PC-9 (cell line): ENCODE measurements at regions not wholly inside any gene's neighbourhood (a gene's known extent, or its start where the extent isn't known, plus 50 kb on each side); places are given as distances from the start of the nearest gene placed in this dataset.

Experiments used
- BruUV-seq: library from RNA; stranded (reverse); fragments of 400-500 nt; replicated peaks from 2 replicates; lab custom pipeline; 2021; lab: Mats Ljungman, UMichigan
- CTCF ChIA-PET: fragments of 300-600 bp; sonication (Branson Sonifier 250); formaldehyde crosslinking; loops from one replicate; lab custom pipeline; 2022; ENCODE audit warnings: antibody characterized with exemption; lab: Charles Lee
- POLR2A ChIA-PET: fragments of 300-600 bp; sonication (Branson Sonifier 250); formaldehyde crosslinking; loops from one replicate; lab custom pipeline; 2022; ENCODE audit warnings: antibody characterized with exemption; ENCODE audit not compliant: unreplicated experiment; lab: Charles Lee
- DNase-seq, 2 experiments: peaks; one replicate each; pipeline versions ENCODE4 v3.0.0 to v3.0.0-alpha.2; 2015 to 2022; ENCODE audit warnings: mixed read lengths in 1 of 2
- H2AFZ ChIP-seq: fragments of 200-600 bp; sonication (generic); 2 replicates; pipeline ENCODE4 v1.8.1; 2017; ENCODE audit warnings: antibody characterized with exemption
- H3F3A ChIP-seq: fragments of 200-600 bp; sonication (generic); 2 replicates; pipeline ENCODE4 v1.8.1; 2017; ENCODE audit warnings: antibody characterized with exemption, mild to moderate bottlenecking, low read depth; ENCODE audit not compliant: insufficient read depth
- H3K27ac ChIP-seq: fragments of 200-600 bp; sonication (generic); 2 replicates; pipeline ENCODE4 v1.6.1; 2016; ENCODE audit warnings: mixed run types
- H3K27me3 ChIP-seq: fragments of 200-600 bp; sonication (generic); 2 replicates; pipeline ENCODE4 v1.6.1; 2016; ENCODE audit warnings: low read depth, mixed run types; ENCODE audit not compliant: insufficient read depth
- H3K36me3 ChIP-seq: fragments of 200-600 bp; sonication (generic); 2 replicates; pipeline ENCODE4 v1.6.1; 2016; ENCODE audit warnings: low read depth, mixed run types
- H3K4me1 ChIP-seq: fragments of 200-600 bp; sonication (generic); replicated peaks from 2 replicates; pipeline ENCODE4 v1.6.1; 2016; ENCODE audit warnings: mixed run types; ENCODE audit not compliant: insufficient read depth
- H3K4me2 ChIP-seq: fragments of 200-600 bp; sonication (generic); 2 replicates; pipeline ENCODE4 v1.6.1; 2017; ENCODE audit warnings: mixed run types
- H3K4me3 ChIP-seq: fragments of 200-600 bp; sonication (generic); 2 replicates; pipeline ENCODE4 v1.6.1; 2016; ENCODE audit warnings: mixed run types
- H3K79me2 ChIP-seq: fragments of 200-600 bp; sonication (generic); 2 replicates; pipeline ENCODE4 v1.6.1; 2017; ENCODE audit warnings: low read depth, mixed run types
- H3K9me2 ChIP-seq: fragments of 200-600 bp; sonication (generic); 2 replicates; pipeline ENCODE4 v1.8.1; 2017; ENCODE audit warnings: mild to moderate bottlenecking; ENCODE audit not compliant: insufficient read depth
- H3K9me3 ChIP-seq: fragments of 200-600 bp; sonication (generic); 2 replicates; pipeline ENCODE4 v1.8.1; 2016; ENCODE audit warnings: low read depth; ENCODE audit not compliant: insufficient read depth
- H4K20me1 ChIP-seq: fragments of 200-600 bp; sonication (generic); 2 replicates; pipeline ENCODE4 v1.8.1; 2017; ENCODE audit not compliant: insufficient read depth
- EZH2 ChIP-seq: fragments of 200-600 bp; sonication (generic); IDR thresholded peaks from 2 replicates; pipeline ENCODE4 v1.8.0; 2017; ENCODE audit warnings: antibody characterized with exemption, low read depth
- intact Hi-C: fragments of 100-400 bp; cut with micrococcal nuclease; formaldehyde crosslinking; loops from one replicate; pipeline ENCODE4 v1.10.0; 2022; ENCODE audit not compliant: unreplicated experiment
- TF ChIP-seq, protein P1 (sequence below): fragments of 200-600 bp; sonication (generic); conservative IDR thresholded peaks from 2 replicates; pipeline ENCODE4 v1.6.1; 2017; ENCODE audit warnings: mixed run types, antibody characterized with exemption, mild to moderate bottlenecking, moderate library complexity

DNA sequence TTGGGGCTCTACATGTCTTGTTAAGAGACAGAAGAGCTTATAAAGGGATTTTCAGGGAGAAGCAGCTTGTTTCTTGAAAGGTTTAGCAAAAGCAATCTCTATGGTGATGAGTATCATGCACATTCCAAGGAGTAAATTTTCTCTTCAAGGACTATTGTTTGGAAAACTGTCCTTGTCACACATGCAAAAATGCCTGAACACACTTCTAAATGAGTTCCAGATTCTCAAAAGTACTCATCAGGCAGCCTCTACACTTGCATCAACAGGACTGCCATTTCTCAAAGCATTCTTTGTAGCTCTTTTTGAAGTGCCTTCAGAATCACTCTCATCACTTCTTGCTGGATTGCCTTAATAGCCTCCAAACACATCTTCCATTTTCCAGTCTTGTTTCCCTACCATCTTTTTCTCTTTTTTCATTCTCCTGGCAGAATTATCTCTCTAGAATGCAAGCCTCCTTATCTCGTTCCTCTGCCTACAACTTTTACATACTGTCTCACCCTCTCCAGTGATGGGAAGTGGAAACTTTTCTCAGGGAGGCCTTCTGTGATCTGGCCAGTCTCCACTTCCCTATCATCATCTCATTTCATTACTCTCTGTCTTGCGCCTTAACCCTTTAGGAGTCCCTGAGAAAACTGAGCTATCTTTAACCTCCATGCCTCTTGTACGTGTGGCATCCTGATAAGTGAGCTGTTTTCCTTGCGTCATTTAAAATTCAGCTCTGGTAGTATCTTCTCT lies 631.5 kb upstream of the TLE4 start:
- H3F3A ChIP-seq, result no peaks in the 10 kb centered on the region
- no peak overlapping the region for H2AFZ ChIP-seq
- no peaks in the 10 kb centered on the region for H3K36me3 ChIP-seq
- no peak overlapping the region for H3K27ac ChIP-seq
- ChIA-PET CTCF (no interaction called here), POLR2A (no interaction called here)
- no peaks in the 10 kb centered on the region for H3K9me2 ChIP-seq
- TF ChIP-seq, protein P1, sequence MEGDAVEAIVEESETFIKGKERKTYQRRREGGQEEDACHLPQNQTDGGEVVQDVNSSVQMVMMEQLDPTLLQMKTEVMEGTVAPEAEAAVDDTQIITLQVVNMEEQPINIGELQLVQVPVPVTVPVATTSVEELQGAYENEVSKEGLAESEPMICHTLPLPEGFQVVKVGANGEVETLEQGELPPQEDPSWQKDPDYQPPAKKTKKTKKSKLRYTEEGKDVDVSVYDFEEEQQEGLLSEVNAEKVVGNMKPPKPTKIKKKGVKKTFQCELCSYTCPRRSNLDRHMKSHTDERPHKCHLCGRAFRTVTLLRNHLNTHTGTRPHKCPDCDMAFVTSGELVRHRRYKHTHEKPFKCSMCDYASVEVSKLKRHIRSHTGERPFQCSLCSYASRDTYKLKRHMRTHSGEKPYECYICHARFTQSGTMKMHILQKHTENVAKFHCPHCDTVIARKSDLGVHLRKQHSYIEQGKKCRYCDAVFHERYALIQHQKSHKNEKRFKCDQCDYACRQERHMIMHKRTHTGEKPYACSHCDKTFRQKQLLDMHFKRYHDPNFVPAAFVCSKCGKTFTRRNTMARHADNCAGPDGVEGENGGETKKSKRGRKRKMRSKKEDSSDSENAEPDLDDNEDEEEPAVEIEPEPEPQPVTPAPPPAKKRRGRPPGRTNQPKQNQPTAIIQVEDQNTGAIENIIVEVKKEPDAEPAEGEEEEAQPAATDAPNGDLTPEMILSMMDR, result no peak
- no peak for TF ChIP-seq EZH2
- H3K4me3 ChIP-seq, result no peak overlapping the region
- H4K20me1 ChIP-seq, result no peaks in the 10 kb centered on the region
- DNase-seq, result no peak
- no peaks in the 10 kb centered on the region for H3K9me3 ChIP-seq
- H3K4me2 ChIP-seq, result no peak overlapping the region
- no TSS peak for BruUV-seq
- intact Hi-C loops, result no loop called here
- H3K27me3 ChIP-seq, result no peaks in the 10 kb centered on the region
- H3K79me2 ChIP-seq, result no peaks in the 10 kb centered on the region
- H3K4me1 ChIP-seq, result no peaks in the 10 kb centered on the region

DNA sequence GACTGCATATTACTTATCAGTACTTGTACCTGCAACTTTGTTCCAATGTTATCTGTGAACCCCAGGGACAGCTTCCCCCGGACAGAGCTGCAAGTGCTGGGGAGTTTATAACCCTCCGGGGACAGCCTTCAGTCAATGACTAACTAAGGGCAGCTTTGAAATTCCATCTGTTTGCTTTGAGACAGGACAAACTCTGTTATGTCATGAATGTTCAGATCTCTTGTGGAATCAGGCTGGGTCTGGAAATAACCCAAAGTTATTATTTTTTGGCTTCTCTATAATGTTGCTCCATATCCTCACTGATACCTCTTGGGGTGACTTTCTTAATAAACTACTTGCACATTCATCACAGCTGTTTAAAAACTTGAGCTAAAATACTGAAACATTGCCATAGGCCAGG lies 617.5 kb upstream of the TLE4 start:
- no peak overlapping the region for H2AFZ ChIP-seq
- H3F3A ChIP-seq, result no peaks in the 10 kb centered on the region
- no peak overlapping the region for H3K4me2 ChIP-seq
- CTCF ChIA-PET, result no interaction called here
- BruUV-seq, result no TSS peak
- POLR2A ChIA-PET, result no interaction called here
- no peaks in the 10 kb centered on the region for H3K36me3 ChIP-seq
- intact Hi-C loops, result no loop called here
- TF ChIP-seq EZH2, result no peak
- TF ChIP-seq, protein P1, result no peak
- H3K79me2 ChIP-seq, result no peaks in the 10 kb centered on the region
- no peak overlapping the region for H3K27ac ChIP-seq
- no peaks in the 10 kb centered on the region for H3K4me1 ChIP-seq
- H3K27me3 ChIP-seq, result no peaks in the 10 kb centered on the region
- no peak overlapping the region for H3K4me3 ChIP-seq
- H3K9me2 ChIP-seq, result no peaks in the 10 kb centered on the region; the same call in 1 of the 2 replicates
- DNase-seq, result no peak
- no peaks in the 10 kb centered on the region for H3K9me3 ChIP-seq
- H4K20me1 ChIP-seq, result no peaks in the 10 kb centered on the region

DNA sequence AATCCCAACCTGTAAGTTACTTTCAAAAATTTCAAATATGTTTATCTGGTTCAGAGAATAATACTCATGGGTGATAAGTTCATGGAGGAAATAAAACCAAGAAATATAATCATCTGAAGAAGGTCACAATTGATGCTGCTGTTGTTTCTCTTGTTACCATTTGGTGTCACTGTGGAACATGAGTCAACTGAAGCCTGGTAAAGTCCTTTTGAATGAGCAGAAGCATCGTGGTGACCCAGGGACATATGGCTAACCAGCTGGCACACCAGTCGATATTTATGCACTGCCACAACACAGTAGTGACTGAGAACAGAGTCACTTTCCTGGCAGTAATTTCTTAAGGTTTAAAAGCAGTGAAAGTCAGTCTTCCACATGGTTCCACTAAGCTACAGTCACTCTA lies 612.9 kb upstream of the TLE4 start:
- CTCF ChIA-PET, result no interaction called here
- BruUV-seq, result no TSS peak
- DNase-seq, result no peak

More for the DNA sequence above, 612.9 kb upstream of the TLE4 start:
- Histone ChIP-seq H3K27me3 (no peaks in the 10 kb centered on the region), H4K20me1 (no peaks in the 10 kb centered on the region), H3K27ac (no peak overlapping the region), H3K79me2 (no peaks in the 10 kb centered on the region), H3K4me2 (no peak overlapping the region), H3K9me2 (no peaks in the 10 kb centered on the region), H3K9me3 (no peaks in the 10 kb centered on the region), H2AFZ (no peak overlapping the region), H3F3A (no peaks in the 10 kb centered on the region), H3K36me3 (no peaks in the 10 kb centered on the region), H3K4me3 (no peak overlapping the region), H3K4me1 (no peaks in the 10 kb centered on the region)
- intact Hi-C loops, result no loop called here
- POLR2A ChIA-PET, result no interaction called here
- no peak for TF ChIP-seq EZH2
- TF ChIP-seq, protein P1, result peak; percentile 31; the same call in 1 of the 2 replicates
